ENCODE measurements at regions not wholly inside any gene's neighbourhood (a gene's known extent, or its start where the extent isn't known, plus 50 kb on each side); places are given as distances from the start of the nearest gene placed in this dataset.
"Not testable (repeated sequence)": the region's sequence is repeated elsewhere in the genome, so short reads cannot be mapped to it uniquely, and the experiment has no call there.

GRCh38 chr12:17132336-17132735, 526.4 kb upstream of the LMO3 start:
- in situ Hi-C loops (cut with MboI; ENCODE audit: low pct_ligation_motif_present in 1 of 4, low pct_unique_long_range_greater_than_20kb in 1 of 4, low sequenced_read_pairs in 3 of 4), result no loop called here
- Histone ChIP-seq H3K4me1 (no peaks in the 10 kb centered on the region), H3K4me3 (no peak overlapping the region), H3K36me3 (no peaks in the 10 kb centered on the region), H3K27me3 (no peaks in the 10 kb centered on the region), H3K27ac (no peak overlapping the region), H3K9me3 (no peaks in the 10 kb centered on the region)
- 63 to 83% methylated on average over 1 to 4 of the region's 4 CpGs for WGBS, 2 donors (ENCODE audit: low coverage in 1 of 2)
- TF ChIP-seq EP300 (IDR thresholded peaks at IDR 0.05; ENCODE audit: low read depth), result no peak
- no peak for TF ChIP-seq CTCF (IDR thresholded peaks at IDR 0.05)
- no peak for TF ChIP-seq POLR2A (IDR thresholded peaks at IDR 0.05)
- TF ChIP-seq POLR2AphosphoS5 (IDR thresholded peaks at IDR 0.05), result no peak
- no peak for DNase-seq
- intact Hi-C loops (cut with DNase I; ENCODE audit: low total_unique reads), result no loop called here

- H3K36me3 ChIP-seq; H3K4me3 ChIP-seq; H3K27ac ChIP-seq; DNase-seq; intact Hi-C loops (cut with DNase I; ENCODE audit: low total_unique reads); H3K4me1 ChIP-seq; in situ Hi-C loops (cut with MboI; ENCODE audit: low pct_ligation_motif_present in 1 of 4, low pct_unique_long_range_greater_than_20kb in 1 of 4, low sequenced_read_pairs in 3 of 4); H3K9me3 ChIP-seq; H3K27me3 ChIP-seq: not testable (repeated sequence)
- WGBS, 2 donors (ENCODE audit: low coverage in 1 of 2), result 88% methylated on average over 3 of the region's 3 CpGs; no CpG with 5 or more reads in 1 of the 2 donors
These were observed 510.6 kb upstream of the LMO3 start for GRCh38 chr12:17116538-17116937.

- no peak overlapping the region for H3K27ac ChIP-seq
- H3K4me3 ChIP-seq, result no peak overlapping the region
- no peaks in the 10 kb centered on the region for H3K9me3 ChIP-seq
- no peaks in the 10 kb centered on the region for H3K27me3 ChIP-seq
- intact Hi-C loops (cut with DNase I; ENCODE audit: low total_unique reads), result no loop called here
- TF ChIP-seq EP300 (IDR thresholded peaks at IDR 0.05; ENCODE audit: low read depth) (no peak), POLR2AphosphoS5 (IDR thresholded peaks at IDR 0.05) (no peak), POLR2A (IDR thresholded peaks at IDR 0.05) (no peak), CTCF (IDR thresholded peaks at IDR 0.05) (no peak)
- H3K4me1 ChIP-seq, result no peaks in the 10 kb centered on the region
- no peaks in the 10 kb centered on the region for H3K36me3 ChIP-seq
- no peak for DNase-seq
- in situ Hi-C loops (cut with MboI; ENCODE audit: low pct_ligation_motif_present in 1 of 4, low pct_unique_long_range_greater_than_20kb in 1 of 4, low sequenced_read_pairs in 3 of 4), result no loop called here
These were observed 504.4 kb upstream of the LMO3 start for GRCh38 chr12:17110316-17110715.

- no peak overlapping the region for H3K27ac ChIP-seq
- TF ChIP-seq CTCF (IDR thresholded peaks at IDR 0.05), result no peak
- TF ChIP-seq EP300 (IDR thresholded peaks at IDR 0.05; ENCODE audit: low read depth), result no peak
- TF ChIP-seq POLR2AphosphoS5 (IDR thresholded peaks at IDR 0.05), result no peak
- no peak for TF ChIP-seq POLR2A (IDR thresholded peaks at IDR 0.05)
- H3K4me3 ChIP-seq, result no peak overlapping the region
- H3K9me3 ChIP-seq, result no peaks in the 10 kb centered on the region
- intact Hi-C loops (cut with DNase I; ENCODE audit: low total_unique reads) (no loop called here), in situ Hi-C loops (cut with MboI; ENCODE audit: low pct_ligation_motif_present in 1 of 4, low pct_unique_long_range_greater_than_20kb in 1 of 4, low sequenced_read_pairs in 3 of 4) (no loop called here)
- DNase-seq, result no peak
- no peaks in the 10 kb centered on the region for H3K4me1 ChIP-seq
- H3K27me3 ChIP-seq, result no peaks in the 10 kb centered on the region
- 59 to 72% methylated on average over 3 of the region's 3 CpGs for WGBS, 2 donors (ENCODE audit: low coverage in 1 of 2)
- no peaks in the 10 kb centered on the region for H3K36me3 ChIP-seq
These were observed 503.0 kb upstream of the LMO3 start for GRCh38 chr12:17108877-17109541.

- in situ Hi-C loops (cut with MboI; ENCODE audit: low pct_ligation_motif_present in 1 of 4, low pct_unique_long_range_greater_than_20kb in 1 of 4, low sequenced_read_pairs in 3 of 4), result no loop called here
- 52 to 72% methylated on average over 2 of the region's 2 CpGs for WGBS, 2 donors (ENCODE audit: low coverage in 1 of 2)
These were observed 498.8 kb upstream of the LMO3 start for GRCh38 chr12:17104801-17105200.

More at GRCh38 chr12:17104801-17105200, 498.8 kb upstream of the LMO3 start:
- DNase-seq, result no peak
- TF ChIP-seq EP300 (IDR thresholded peaks at IDR 0.05; ENCODE audit: low read depth), result no peak
- TF ChIP-seq POLR2AphosphoS5 (IDR thresholded peaks at IDR 0.05), result no peak
- no peak for TF ChIP-seq POLR2A (IDR thresholded peaks at IDR 0.05)
- no peak for TF ChIP-seq CTCF (IDR thresholded peaks at IDR 0.05)
- Histone ChIP-seq H3K27me3 (no peaks in the 10 kb centered on the region), H3K4me1 (no peaks in the 10 kb centered on the region), H3K36me3 (no peaks in the 10 kb centered on the region), H3K9me3 (no peaks in the 10 kb centered on the region), H3K27ac (no peak overlapping the region), H3K4me3 (no peak overlapping the region)
- intact Hi-C loops (cut with DNase I; ENCODE audit: low total_unique reads), result no loop called here

Measured in transverse colon (tissue), 4 donors.